Right kidney (tissue), 1 donor: ENCODE measurements at regions not wholly inside any gene's neighbourhood (a gene's known extent, or its start where the extent isn't known, plus 50 kb on each side); places are given as distances from the start of the nearest gene placed in this dataset.

Experiments
- DNase-seq: peaks from one replicate; pipeline ENCODE4 v3.0.0-alpha.2; 2016

- no peak for DNase-seq
These were observed 54.9 kb downstream of the NKX2-1 start for GRCh38 chr14:36465178-36465577.

- DNase-seq = no peak
These were observed 57.1 kb downstream of the NKX2-1 start for GRCh38 chr14:36462890-36463289.

GRCh38 chr14:36455241-36455627 lies 64.8 kb downstream of the NKX2-1 start:
- DNase-seq = no peak

- no peak for DNase-seq
These were observed 65.3 kb downstream of the NKX2-1 start for GRCh38 chr14:36454599-36455240.

- DNase-seq = no peak
These were observed 67.2 kb downstream of the NKX2-1 start for GRCh38 chr14:36452860-36453259.

- DNase-seq = peak; percentile 30
These were observed 68.5 kb downstream of the NKX2-1 start for GRCh38 chr14:36451310-36452065.

- DNase-seq = no peak
These were observed 69.5 kb downstream of the NKX2-1 start for GRCh38 chr14:36450550-36450949.

GRCh38 chr14:36449903-36450302 lies 70.1 kb downstream of the NKX2-1 start:
- no peak for DNase-seq

GRCh38 chr14:36443374-36443773 lies 76.7 kb downstream of the NKX2-1 start:
- DNase-seq = no peak

GRCh38 chr14:36442824-36443241 lies 77.2 kb downstream of the NKX2-1 start:
- DNase-seq = no peak

GRCh38 chr14:36441283-36441682 lies 78.7 kb downstream of the NKX2-1 start:
- no peak for DNase-seq

- no peak for DNase-seq
These were observed 80.3 kb downstream of the NKX2-1 start for GRCh38 chr14:36439766-36440165.

GRCh38 chr14:36438883-36439282 lies 81.1 kb downstream of the NKX2-1 start:
- no peak for DNase-seq

GRCh38 chr14:36430662-36431084 lies 89.4 kb downstream of the NKX2-1 start:
- DNase-seq = no peak

- no peak for DNase-seq
These were observed 89.9 kb downstream of the NKX2-1 start for GRCh38 chr14:36430169-36430568.

GRCh38 chr14:36429692-36430091 lies 90.3 kb downstream of the NKX2-1 start:
- no peak for DNase-seq

GRCh38 chr14:36428350-36428749 lies 91.7 kb downstream of the NKX2-1 start:
- no peak for DNase-seq

GRCh38 chr14:36426836-36427235 lies 93.2 kb downstream of the NKX2-1 start:
- no peak for DNase-seq

- no peak for DNase-seq
These were observed 93.9 kb downstream of the NKX2-1 start for GRCh38 chr14:36426113-36426512.

GRCh38 chr14:36424478-36425102 lies 95.4 kb downstream of the NKX2-1 start:
- DNase-seq = no peak

GRCh38 chr14:36423430-36423829 lies 96.6 kb downstream of the NKX2-1 start:
- DNase-seq = no peak

GRCh38 chr14:36420149-36420687 lies 99.8 kb upstream of the MBIP start:
- no peak for DNase-seq

GRCh38 chr14:36418937-36419336 lies 98.5 kb upstream of the MBIP start:
- DNase-seq = no peak
